ENCODE measurements at regions not wholly inside any gene's neighbourhood (a gene's known extent, or its start where the extent isn't known, plus 50 kb on each side); places are given as distances from the start of the nearest gene placed in this dataset.

DNA sequence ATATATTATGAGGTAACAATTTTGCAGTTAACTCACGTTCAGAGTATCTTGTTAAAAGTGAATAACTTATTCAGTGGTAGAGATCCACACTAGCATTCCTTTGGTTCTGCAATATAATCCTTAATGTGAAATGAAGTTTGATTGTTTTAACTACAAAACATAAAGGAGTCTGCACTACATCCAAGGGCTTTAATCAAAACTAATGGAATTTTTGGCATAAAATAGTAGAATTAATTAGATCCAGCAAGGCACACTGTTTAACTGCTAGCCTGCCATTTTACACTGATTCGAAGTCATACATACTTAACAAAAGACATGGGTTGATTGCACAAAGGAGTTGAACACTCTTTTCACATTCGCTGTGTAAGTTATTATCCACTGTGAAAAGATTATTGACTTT lies 263.0 kb upstream of the ROBO2 start:
- TF ChIP-seq, protein P1, sequence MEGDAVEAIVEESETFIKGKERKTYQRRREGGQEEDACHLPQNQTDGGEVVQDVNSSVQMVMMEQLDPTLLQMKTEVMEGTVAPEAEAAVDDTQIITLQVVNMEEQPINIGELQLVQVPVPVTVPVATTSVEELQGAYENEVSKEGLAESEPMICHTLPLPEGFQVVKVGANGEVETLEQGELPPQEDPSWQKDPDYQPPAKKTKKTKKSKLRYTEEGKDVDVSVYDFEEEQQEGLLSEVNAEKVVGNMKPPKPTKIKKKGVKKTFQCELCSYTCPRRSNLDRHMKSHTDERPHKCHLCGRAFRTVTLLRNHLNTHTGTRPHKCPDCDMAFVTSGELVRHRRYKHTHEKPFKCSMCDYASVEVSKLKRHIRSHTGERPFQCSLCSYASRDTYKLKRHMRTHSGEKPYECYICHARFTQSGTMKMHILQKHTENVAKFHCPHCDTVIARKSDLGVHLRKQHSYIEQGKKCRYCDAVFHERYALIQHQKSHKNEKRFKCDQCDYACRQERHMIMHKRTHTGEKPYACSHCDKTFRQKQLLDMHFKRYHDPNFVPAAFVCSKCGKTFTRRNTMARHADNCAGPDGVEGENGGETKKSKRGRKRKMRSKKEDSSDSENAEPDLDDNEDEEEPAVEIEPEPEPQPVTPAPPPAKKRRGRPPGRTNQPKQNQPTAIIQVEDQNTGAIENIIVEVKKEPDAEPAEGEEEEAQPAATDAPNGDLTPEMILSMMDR (IDR thresholded peaks at IDR 0.05): no peak
- TF ChIP-seq POLR2A (IDR thresholded peaks at IDR 0.05): no peak
- DNase-seq: no peak
- no peaks in the 10 kb centered on the region for H3K27me3 ChIP-seq
- no peaks in the 10 kb centered on the region for H3K36me3 ChIP-seq (replicated peaks in 1 of 2)
- WGBS, 4 donors: 58 to 77% (median 67%) methylated on average over 3 of the region's 3 CpGs
- no peaks in the 10 kb centered on the region for H3K9me3 ChIP-seq (replicated peaks in 1 of 3)
- intact Hi-C loops (cut with DNase I): no loop called here
- H3K4me1 ChIP-seq (replicated peaks in 1 of 2): no peaks in the 10 kb centered on the region
- no peak overlapping the region for H3K27ac ChIP-seq
- H3K4me3 ChIP-seq: no peak overlapping the region

DNA sequence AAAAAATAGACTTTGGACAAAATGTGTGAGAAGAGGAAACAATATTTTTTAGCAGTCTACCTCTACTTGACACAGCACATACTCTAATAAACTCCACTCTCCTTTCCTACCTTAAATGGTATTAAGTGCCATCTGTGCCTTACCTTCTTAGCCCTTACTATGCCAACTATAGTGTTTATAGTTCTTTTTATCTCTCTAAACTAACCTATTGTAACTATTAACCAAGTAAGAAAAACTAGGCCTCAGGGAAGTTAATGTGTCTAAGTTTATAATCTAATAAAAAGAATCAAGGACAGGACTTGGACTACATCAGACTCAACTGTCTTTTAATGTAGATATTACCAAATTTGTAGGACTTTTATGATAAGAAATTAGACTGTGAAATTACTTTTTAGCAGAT lies 251.7 kb upstream of the ROBO2 start:
- intact Hi-C loops (cut with DNase I): no loop called here
- Histone ChIP-seq H3K4me1 (replicated peaks in 1 of 2) (no peaks in the 10 kb centered on the region), H3K27ac (no peak overlapping the region), H3K27me3 (no peaks in the 10 kb centered on the region), H3K9me3 (replicated peaks in 1 of 3) (no peaks in the 10 kb centered on the region), H3K36me3 (replicated peaks in 1 of 2) (no peaks in the 10 kb centered on the region), H3K4me3 (no peak overlapping the region)
- DNase-seq: no peak
- no peak for TF ChIP-seq POLR2A (IDR thresholded peaks at IDR 0.05)
- TF ChIP-seq, protein P1 (IDR thresholded peaks at IDR 0.05): no peak

DNA sequence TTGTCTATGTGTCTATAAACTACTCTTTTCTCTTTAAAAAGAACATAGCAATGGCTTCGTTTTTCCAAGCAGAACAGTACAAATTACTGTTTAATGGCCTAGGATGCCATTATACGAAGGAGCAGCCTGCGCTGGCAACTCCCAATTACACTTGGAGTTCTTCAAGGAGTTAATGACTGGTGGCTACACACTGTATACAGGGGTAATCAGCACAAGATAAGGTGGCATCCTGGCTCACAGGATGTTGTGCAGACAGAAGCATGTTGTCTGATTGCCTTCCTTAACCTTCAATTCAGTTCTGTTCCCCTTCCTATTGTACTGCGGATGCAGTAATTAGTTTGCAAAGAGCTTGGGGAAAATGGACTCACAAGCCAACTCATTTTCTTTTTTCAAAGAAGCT lies 250.7 kb upstream of the ROBO2 start:
- Histone ChIP-seq H3K9me3 (replicated peaks in 1 of 3) (no peaks in the 10 kb centered on the region), H3K4me1 (replicated peaks in 1 of 2) (no peaks in the 10 kb centered on the region), H3K4me3 (no peak overlapping the region), H3K36me3 (replicated peaks in 1 of 2) (no peaks in the 10 kb centered on the region), H3K27ac (no peak overlapping the region), H3K27me3 (no peaks in the 10 kb centered on the region)
- no peak for DNase-seq
- intact Hi-C loops (cut with DNase I): no loop called here
- WGBS, 4 donors: 63 to 73% (median 68%) methylated on average over 4 of the region's 4 CpGs
- TF ChIP-seq POLR2A (IDR thresholded peaks at IDR 0.05): no peak
- TF ChIP-seq, protein P1 (IDR thresholded peaks at IDR 0.05): no peak

DNA sequence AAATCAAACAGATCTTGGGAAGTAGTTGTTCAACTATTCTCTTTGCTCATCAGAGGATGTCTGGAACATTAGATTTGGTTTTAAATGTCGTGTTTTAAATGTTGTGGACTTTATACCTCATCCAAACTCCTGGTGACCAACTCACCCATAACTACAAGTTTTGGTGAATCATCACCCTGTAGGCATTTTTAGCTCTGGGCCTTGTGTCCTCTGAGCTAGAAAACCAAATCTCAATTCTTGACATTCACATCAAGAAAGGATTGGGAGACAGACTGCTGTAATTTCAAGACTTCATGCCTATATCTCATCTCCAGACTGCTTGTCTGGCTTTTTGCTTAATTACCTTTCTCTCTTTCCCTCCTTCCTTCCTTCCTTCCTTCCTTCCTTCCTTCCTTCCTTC lies 228.5 kb upstream of the ROBO2 start:
- Histone ChIP-seq H3K27ac (no peak overlapping the region), H3K36me3 (replicated peaks in 1 of 2) (no peaks in the 10 kb centered on the region), H3K4me3 (no peak overlapping the region), H3K27me3 (no peaks in the 10 kb centered on the region), H3K4me1 (replicated peaks in 1 of 2) (no peaks in the 10 kb centered on the region), H3K9me3 (replicated peaks in 1 of 3) (no peaks in the 10 kb centered on the region)
- intact Hi-C loops (cut with DNase I): no loop called here
- 34 to 62% (median 50%) methylated on average over 1 of the region's 1 CpG for WGBS, 4 donors
- DNase-seq: no peak
- TF ChIP-seq POLR2A (IDR thresholded peaks at IDR 0.05): no peak
- TF ChIP-seq, protein P1 (IDR thresholded peaks at IDR 0.05): no peak
